ENCODE measurements at regions not wholly inside any gene's neighbourhood (a gene's known extent, or its start where the extent isn't known, plus 50 kb on each side); places are given as distances from the start of the nearest gene placed in this dataset.

DNA sequence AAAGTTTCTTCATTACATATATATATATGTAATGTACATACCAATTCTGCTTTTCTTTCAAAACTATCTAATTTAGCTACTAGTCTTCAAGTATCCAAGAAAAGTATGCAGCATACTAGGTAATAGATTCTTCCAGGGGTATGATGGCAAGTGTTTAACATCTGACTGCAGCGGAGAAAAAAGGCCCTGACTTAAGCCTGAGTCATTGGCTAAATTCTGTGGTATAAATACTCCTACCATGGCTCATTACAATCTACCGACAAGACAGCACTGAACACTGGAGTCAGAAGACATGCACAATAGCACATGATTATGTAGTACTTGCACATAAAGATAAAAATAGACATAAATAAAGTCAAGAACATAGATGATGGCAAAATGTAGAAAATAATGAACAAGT lies 439.9 kb downstream of the BRINP1 start:
- TF ChIP-seq CTCF (optimal IDR thresholded peaks at IDR 0.05 in 1 of 3, IDR thresholded peaks at IDR 0.05 in 1 of 3, conservative IDR thresholded peaks at IDR 0.05 in 1 of 3; ENCODE audit: extremely low read depth in 1 of 3, insufficient read depth in 2 of 3, low read length in 3 of 3) (no peak), EZH2 (IDR thresholded peaks at IDR 0.05; ENCODE audit: low read length) (no peak)
